Keratinocyte (primary cell): ENCODE measurements at regions not wholly inside any gene's neighbourhood (a gene's known extent, or its start where the extent isn't known, plus 50 kb on each side); places are given as distances from the start of the nearest gene placed in this dataset.

Source experiments
- DNase-seq: peaks from one replicate; pipeline ENCODE4 v3.0.0-alpha.2; 2011; ENCODE audit warnings: low read depth, missing footprints, low spot score
- FAIRE-seq: peaks from 2 replicates; lab custom pipeline; 2011; peaks lifted over from hg19 to GRCh38; lab: Jason Lieb, UNC
- H2AFZ ChIP-seq: 2 replicates; pipeline ENCODE4 v1.6.0; 2012; ENCODE audit warnings: low read length, control low read depth, inconsistent platforms; ENCODE audit not compliant: control insufficient read depth
- H3K27ac ChIP-seq: 2 replicates; pipeline ENCODE4 v1.5.1; 2011; ENCODE audit warnings: low read length; ENCODE audit not compliant: control insufficient read depth, insufficient read depth
- H3K27me3 ChIP-seq: 3 replicates; pipeline ENCODE4 v1.6.0; 2011; ENCODE audit warnings: low read length; ENCODE audit not compliant: control insufficient read depth, insufficient read depth; ENCODE audit errors: extremely low read depth
- H3K36me3 ChIP-seq, 2 experiments: 2 replicates in 1 of 2; 3 replicates in 1 of 2; pipeline ENCODE4 v1.5.1; 2011; ENCODE audit warnings: low read length in 2 of 2, mild to moderate bottlenecking in 1 of 2; ENCODE audit not compliant: control insufficient read depth in 2 of 2, insufficient read depth in 2 of 2; ENCODE audit errors: extremely low read depth in 1 of 2
- H3K4me1 ChIP-seq: 3 replicates; pipeline ENCODE4 v1.5.1; 2011; ENCODE audit warnings: low read length; ENCODE audit not compliant: control insufficient read depth, insufficient read depth; ENCODE audit errors: extremely low read depth
- H3K4me2 ChIP-seq: 3 replicates; pipeline ENCODE4 v1.6.0; 2011; ENCODE audit warnings: low read depth, low read length; ENCODE audit not compliant: control insufficient read depth, insufficient read depth; ENCODE audit errors: extremely low read depth
- H3K4me3 ChIP-seq, 3 experiments: fragments of 200-600 bp in 1 of 3; sonication (generic) in 1 of 3; 2 replicates in 2 of 3; 3 replicates in 1 of 3; pipeline ENCODE4 v1.5.1; 2011 to 2016; ENCODE audit warnings: low read length in 3 of 3, mild to moderate bottlenecking in 3 of 3, control low read depth in 2 of 3, inconsistent platforms in 1 of 3, low read depth in 1 of 3, mixed read lengths in 1 of 3, mixed run types in 1 of 3, moderate library complexity in 1 of 3; ENCODE audit not compliant: control insufficient read depth in 2 of 3, insufficient read depth in 2 of 3; ENCODE audit errors: extremely low read depth in 1 of 3
- H3K79me2 ChIP-seq: 2 replicates; pipeline ENCODE4 v1.6.0; 2012; ENCODE audit warnings: low read length; ENCODE audit not compliant: control insufficient read depth, insufficient read depth
- H3K9ac ChIP-seq: 3 replicates; pipeline ENCODE4 v1.6.0; 2011; ENCODE audit warnings: low read length; ENCODE audit not compliant: control insufficient read depth, insufficient read depth; ENCODE audit errors: extremely low read depth
- H3K9me1 ChIP-seq: 3 replicates; pipeline ENCODE4 v1.6.0; 2011; ENCODE audit warnings: low read length; ENCODE audit not compliant: control insufficient read depth, insufficient read depth; ENCODE audit errors: extremely low read depth
- H3K9me3 ChIP-seq: 2 replicates; pipeline ENCODE4 v1.5.1; 2012; ENCODE audit warnings: low read depth, low read length; ENCODE audit not compliant: control insufficient read depth
- H4K20me1 ChIP-seq: 3 replicates; pipeline ENCODE4 v1.6.0; 2011; ENCODE audit warnings: low read length; ENCODE audit not compliant: control insufficient read depth, insufficient read depth; ENCODE audit errors: extremely low read depth
- CTCF ChIP-seq, 3 experiments: IDR thresholded peaks in 1 of 3; conservative IDR thresholded peaks in 1 of 3; optimal IDR thresholded peaks in 1 of 3; 2 replicates in 2 of 3; 3 replicates in 1 of 3; pipeline versions ENCODE3 to v1.5.1; 2011; ENCODE audit warnings: low read length in 3 of 3, mild to moderate bottlenecking in 3 of 3, moderate library complexity in 2 of 3, control low read depth in 1 of 3, inconsistent platforms in 1 of 3; ENCODE audit not compliant: insufficient read depth in 2 of 3; ENCODE audit errors: extremely low read depth in 1 of 3
- EZH2 ChIP-seq: IDR thresholded peaks from one replicate; pipeline ENCODE4 v1.6.1; 2012; ENCODE audit warnings: inconsistent platforms, mild to moderate bottlenecking, low read length, moderate library complexity
- dilution Hi-C: fragments of 300-500 bp; cut with MboI; formaldehyde crosslinking; loops from one replicate; pipeline ENCODE4 v1.7.0; 2020; ENCODE audit warnings: low sequenced_read_pairs; ENCODE audit not compliant: extremely low pct_ligation_motif_present

GRCh38 chr5:38607396-38607795, 51.0 kb upstream of the LIFR start:
- no peak overlapping the region for H2AFZ ChIP-seq
- TF ChIP-seq EZH2 (no peak), CTCF (optimal IDR thresholded peaks at IDR 0.05 in 1 of 3, IDR thresholded peaks at IDR 0.05 in 1 of 3, conservative IDR thresholded peaks at IDR 0.05 in 1 of 3; ENCODE audit: extremely low read depth in 1 of 3, insufficient read depth in 2 of 3, low read length in 3 of 3) (no peak)
- no peaks in the 10 kb centered on the region for H3K36me3 ChIP-seq
- dilution Hi-C loops = no loop called here
- H4K20me1 ChIP-seq = no peaks in the 10 kb centered on the region
- no peaks in the 10 kb centered on the region for H3K9me3 ChIP-seq
- no peak overlapping the region for H3K4me2 ChIP-seq
- H3K4me3 ChIP-seq = no peak overlapping the region
- no peaks in the 10 kb centered on the region for H3K9me1 ChIP-seq
- H3K9ac ChIP-seq = no peak overlapping the region
- H3K4me1 ChIP-seq = no peaks in the 10 kb centered on the region
- no peaks in the 10 kb centered on the region for H3K27me3 ChIP-seq
- H3K79me2 ChIP-seq = no peaks in the 10 kb centered on the region
- H3K27ac ChIP-seq = no peak overlapping the region
- FAIRE-seq = no peak
- no peak for DNase-seq

- Histone ChIP-seq H4K20me1 (no peaks in the 10 kb centered on the region), H3K4me2 (no peak overlapping the region), H3K9me1 (no peaks in the 10 kb centered on the region), H2AFZ (no peak overlapping the region), H3K4me3 (no peak overlapping the region), H3K27me3 (no peaks in the 10 kb centered on the region), H3K36me3 (no peaks in the 10 kb centered on the region), H3K27ac (no peak overlapping the region), H3K4me1 (no peaks in the 10 kb centered on the region), H3K9ac (no peak overlapping the region), H3K9me3 (no peaks in the 10 kb centered on the region), H3K79me2 (no peaks in the 10 kb centered on the region)
- no peak for FAIRE-seq
- dilution Hi-C loops = no loop called here
- no peak for DNase-seq
- TF ChIP-seq CTCF (optimal IDR thresholded peaks at IDR 0.05 in 1 of 3, IDR thresholded peaks at IDR 0.05 in 1 of 3, conservative IDR thresholded peaks at IDR 0.05 in 1 of 3; ENCODE audit: extremely low read depth in 1 of 3, insufficient read depth in 2 of 3, low read length in 3 of 3) (no peak), EZH2 (no peak)
Observed at GRCh38 chr5:38607930-38608564, 51.6 kb upstream of the LIFR start.
